ENCODE measurements at regions not wholly inside any gene's neighbourhood (a gene's known extent, or its start where the extent isn't known, plus 50 kb on each side); places are given as distances from the start of the nearest gene placed in this dataset.

- Histone ChIP-seq H3K4me1 (ENCODE audit: control insufficient read depth, insufficient read depth, low read length, poor library complexity, severe bottlenecking) (no peaks in the 10 kb centered on the region), H3K27ac (ENCODE audit: low read depth, low read length, severe bottlenecking) (no peak overlapping the region), H3K9me3 (ENCODE audit: control insufficient read depth, low read length) (no peaks in the 10 kb centered on the region), H3K4me3 (ENCODE audit: extremely low read depth, insufficient read depth, low read length, poor library complexity, severe bottlenecking) (no peak overlapping the region), H3K36me3 (ENCODE audit: control insufficient read depth, insufficient read depth, low read length) (no peaks in the 10 kb centered on the region)
- 86% methylated on average over 1 of the region's 3 CpGs; no CpG with 5 or more reads in 1 of the 2 experiments for WGBS, 2 experiments (ENCODE audit: insufficient coverage in 2 of 2)
Observed at GRCh38 chr3:73772076-73772886, 147.5 kb upstream of the PDZRN3 start.

GRCh38 chr3:73768524-73769308 is 144.0 kb upstream of the PDZRN3 start:
- Histone ChIP-seq H3K36me3 (ENCODE audit: control insufficient read depth, insufficient read depth, low read length) (no peaks in the 10 kb centered on the region), H3K9me3 (ENCODE audit: control insufficient read depth, low read length) (no peaks in the 10 kb centered on the region), H3K4me3 (ENCODE audit: extremely low read depth, insufficient read depth, low read length, poor library complexity, severe bottlenecking) (no peak overlapping the region), H3K27ac (ENCODE audit: low read depth, low read length, severe bottlenecking) (no peak overlapping the region), H3K4me1 (ENCODE audit: control insufficient read depth, insufficient read depth, low read length, poor library complexity, severe bottlenecking) (peaks cover 3% of the 10 kb centered on the region)
- WGBS, 2 experiments (ENCODE audit: insufficient coverage in 2 of 2) = no CpG with 5 or more reads among the region's 5 CpGs

GRCh38 chr3:73766599-73767381 is 142.0 kb upstream of the PDZRN3 start:
- Histone ChIP-seq H3K9me3 (ENCODE audit: control insufficient read depth, low read length) (no peaks in the 10 kb centered on the region), H3K36me3 (ENCODE audit: control insufficient read depth, insufficient read depth, low read length) (no peaks in the 10 kb centered on the region), H3K27ac (ENCODE audit: low read depth, low read length, severe bottlenecking) (no peak overlapping the region), H3K4me1 (ENCODE audit: control insufficient read depth, insufficient read depth, low read length, poor library complexity, severe bottlenecking) (peaks cover 3% of the 10 kb centered on the region), H3K4me3 (ENCODE audit: extremely low read depth, insufficient read depth, low read length, poor library complexity, severe bottlenecking) (no peak overlapping the region)
- WGBS, 2 experiments (ENCODE audit: insufficient coverage in 2 of 2) = 80% methylated on average over 3 of the region's 7 CpGs; no CpG with 5 or more reads in 1 of the 2 experiments

GRCh38 chr3:73765878-73766545 is 141.3 kb upstream of the PDZRN3 start:
- Histone ChIP-seq H3K4me3 (ENCODE audit: extremely low read depth, insufficient read depth, low read length, poor library complexity, severe bottlenecking) (no peak overlapping the region), H3K4me1 (ENCODE audit: control insufficient read depth, insufficient read depth, low read length, poor library complexity, severe bottlenecking) (peaks cover 3% of the 10 kb centered on the region), H3K9me3 (ENCODE audit: control insufficient read depth, low read length) (no peaks in the 10 kb centered on the region), H3K36me3 (ENCODE audit: control insufficient read depth, insufficient read depth, low read length) (no peaks in the 10 kb centered on the region), H3K27ac (ENCODE audit: low read depth, low read length, severe bottlenecking) (no peak overlapping the region)
- WGBS, 2 experiments (ENCODE audit: insufficient coverage in 2 of 2) = 100% methylated on average over 2 to 4 of the region's 5 CpGs

GRCh38 chr3:73762855-73763254 is 138.1 kb upstream of the PDZRN3 start:
- Histone ChIP-seq H3K4me1 (ENCODE audit: control insufficient read depth, insufficient read depth, low read length, poor library complexity, severe bottlenecking) (peaks cover 3% of the 10 kb centered on the region), H3K36me3 (ENCODE audit: control insufficient read depth, insufficient read depth, low read length) (no peaks in the 10 kb centered on the region), H3K27ac (ENCODE audit: low read depth, low read length, severe bottlenecking) (no peak overlapping the region), H3K4me3 (ENCODE audit: extremely low read depth, insufficient read depth, low read length, poor library complexity, severe bottlenecking) (no peak overlapping the region), H3K9me3 (ENCODE audit: control insufficient read depth, low read length) (no peaks in the 10 kb centered on the region)
- 67 to 95% methylated on average over 1 to 3 of the region's 5 CpGs for WGBS, 2 experiments (ENCODE audit: insufficient coverage in 2 of 2)

GRCh38 chr3:73759297-73759711 is 134.6 kb upstream of the PDZRN3 start:
- Histone ChIP-seq H3K4me3 (ENCODE audit: extremely low read depth, insufficient read depth, low read length, poor library complexity, severe bottlenecking) (no peak overlapping the region), H3K4me1 (ENCODE audit: control insufficient read depth, insufficient read depth, low read length, poor library complexity, severe bottlenecking) (no peaks in the 10 kb centered on the region), H3K27ac (ENCODE audit: low read depth, low read length, severe bottlenecking) (no peak overlapping the region), H3K36me3 (ENCODE audit: control insufficient read depth, insufficient read depth, low read length) (no peaks in the 10 kb centered on the region), H3K9me3 (ENCODE audit: control insufficient read depth, low read length) (no peaks in the 10 kb centered on the region)
- WGBS, 2 experiments (ENCODE audit: insufficient coverage in 2 of 2) = 89 to 90% methylated on average over 1 to 2 of the region's 3 CpGs

GRCh38 chr3:73757536-73757935 is 132.8 kb upstream of the PDZRN3 start:
- Histone ChIP-seq H3K36me3 (ENCODE audit: control insufficient read depth, insufficient read depth, low read length) (no peaks in the 10 kb centered on the region), H3K4me3 (ENCODE audit: extremely low read depth, insufficient read depth, low read length, poor library complexity, severe bottlenecking) (no peak overlapping the region), H3K27ac (ENCODE audit: low read depth, low read length, severe bottlenecking) (no peak overlapping the region), H3K4me1 (ENCODE audit: control insufficient read depth, insufficient read depth, low read length, poor library complexity, severe bottlenecking) (no peaks in the 10 kb centered on the region), H3K9me3 (ENCODE audit: control insufficient read depth, low read length) (no peaks in the 10 kb centered on the region)
- WGBS, 2 experiments (ENCODE audit: insufficient coverage in 2 of 2) = 92 to 98% methylated on average over 3 of the region's 3 CpGs

GRCh38 chr3:73753985-73754384 is 129.2 kb upstream of the PDZRN3 start:
- 93 to 96% methylated on average over 4 to 5 of the region's 6 CpGs for WGBS, 2 experiments (ENCODE audit: insufficient coverage in 2 of 2)
- H3K4me1 ChIP-seq (ENCODE audit: control insufficient read depth, insufficient read depth, low read length, poor library complexity, severe bottlenecking) = no peaks in the 10 kb centered on the region
- no peaks in the 10 kb centered on the region for H3K9me3 ChIP-seq (ENCODE audit: control insufficient read depth, low read length)
- H3K4me3 ChIP-seq (ENCODE audit: extremely low read depth, insufficient read depth, low read length, poor library complexity, severe bottlenecking) = no peak overlapping the region
- H3K27ac ChIP-seq (ENCODE audit: low read depth, low read length, severe bottlenecking) = no peak overlapping the region
- no peaks in the 10 kb centered on the region for H3K36me3 ChIP-seq (ENCODE audit: control insufficient read depth, insufficient read depth, low read length)

GRCh38 chr3:73752338-73752737 is 127.6 kb upstream of the PDZRN3 start:
- Histone ChIP-seq H3K4me3 (ENCODE audit: extremely low read depth, insufficient read depth, low read length, poor library complexity, severe bottlenecking) (no peak overlapping the region), H3K4me1 (ENCODE audit: control insufficient read depth, insufficient read depth, low read length, poor library complexity, severe bottlenecking) (no peaks in the 10 kb centered on the region), H3K36me3 (ENCODE audit: control insufficient read depth, insufficient read depth, low read length) (no peaks in the 10 kb centered on the region), H3K9me3 (ENCODE audit: control insufficient read depth, low read length) (no peaks in the 10 kb centered on the region), H3K27ac (ENCODE audit: low read depth, low read length, severe bottlenecking) (no peak overlapping the region)
- WGBS, 2 experiments (ENCODE audit: insufficient coverage in 2 of 2) = 82 to 87% methylated on average over 4 to 5 of the region's 5 CpGs

GRCh38 chr3:73746623-73747022 is 121.9 kb upstream of the PDZRN3 start:
- Histone ChIP-seq H3K4me1 (ENCODE audit: control insufficient read depth, insufficient read depth, low read length, poor library complexity, severe bottlenecking) (no peaks in the 10 kb centered on the region), H3K36me3 (ENCODE audit: control insufficient read depth, insufficient read depth, low read length) (no peaks in the 10 kb centered on the region), H3K9me3 (ENCODE audit: control insufficient read depth, low read length) (no peaks in the 10 kb centered on the region), H3K4me3 (ENCODE audit: extremely low read depth, insufficient read depth, low read length, poor library complexity, severe bottlenecking) (no peak overlapping the region), H3K27ac (ENCODE audit: low read depth, low read length, severe bottlenecking) (no peak overlapping the region)
- 96% methylated on average over 8 of the region's 9 CpGs for WGBS, 2 experiments (ENCODE audit: insufficient coverage in 2 of 2)
